HuH-7.5 (cell line): ENCODE measurements at regions not wholly inside any gene's neighbourhood (a gene's known extent, or its start where the extent isn't known, plus 50 kb on each side); places are given as distances from the start of the nearest gene placed in this dataset.
"Not testable (repeated sequence)": the region's sequence is repeated elsewhere in the genome, so short reads cannot be mapped to it uniquely, and the experiment has no call there.

Experiments
- DNase-seq: peaks from one replicate; pipeline ENCODE4 v3.0.0; 2011; ENCODE audit warnings: low spot score

GRCh38 chr16:5756969-5757368 lies 659.4 kb upstream of the EEF2KMT start:
- DNase-seq, result no peak

DNA sequence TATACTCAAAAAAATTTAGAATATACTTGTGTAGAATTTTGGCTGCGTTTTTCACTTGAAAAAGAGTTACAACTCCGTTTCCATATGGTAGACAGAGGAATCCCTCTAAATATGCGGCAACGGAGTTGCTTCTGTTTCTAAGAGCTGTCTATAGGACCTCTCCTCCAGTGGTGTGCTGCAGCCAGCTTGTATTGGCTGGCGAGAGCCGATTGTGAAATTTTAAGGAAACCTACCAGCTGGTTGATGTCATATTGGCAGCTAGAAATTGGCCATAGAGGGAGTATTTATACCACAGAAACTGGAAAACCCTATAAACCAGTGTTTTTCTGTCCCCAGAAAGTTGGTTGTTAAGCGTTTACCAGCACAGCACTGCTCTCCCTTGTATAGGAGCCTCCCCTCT lies 655.8 kb upstream of the EEF2KMT start:
- DNase-seq, result no peak

DNA sequence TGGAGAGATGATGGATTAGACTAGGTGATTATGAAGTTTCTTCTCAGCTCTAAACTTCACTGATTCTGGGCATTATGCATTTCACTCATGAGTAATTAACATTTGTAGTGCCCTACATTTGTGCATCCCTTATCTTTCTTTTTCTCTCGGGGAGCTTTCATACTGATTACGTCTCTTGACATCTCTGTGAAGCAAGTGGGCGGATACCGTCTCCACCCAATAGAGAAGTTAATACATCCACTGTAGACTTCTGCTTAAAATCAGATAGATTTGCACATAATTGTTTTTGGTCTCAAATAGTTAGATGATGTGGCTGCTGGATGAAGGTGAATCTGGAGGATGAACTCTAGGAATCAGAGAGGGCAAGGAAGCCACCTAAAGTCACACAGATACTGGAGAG lies 653.6 kb upstream of the EEF2KMT start:
- no peak for DNase-seq

GRCh38 chr16:5750439-5750838 lies 652.8 kb upstream of the EEF2KMT start:
- DNase-seq, result not testable (repeated sequence)

DNA sequence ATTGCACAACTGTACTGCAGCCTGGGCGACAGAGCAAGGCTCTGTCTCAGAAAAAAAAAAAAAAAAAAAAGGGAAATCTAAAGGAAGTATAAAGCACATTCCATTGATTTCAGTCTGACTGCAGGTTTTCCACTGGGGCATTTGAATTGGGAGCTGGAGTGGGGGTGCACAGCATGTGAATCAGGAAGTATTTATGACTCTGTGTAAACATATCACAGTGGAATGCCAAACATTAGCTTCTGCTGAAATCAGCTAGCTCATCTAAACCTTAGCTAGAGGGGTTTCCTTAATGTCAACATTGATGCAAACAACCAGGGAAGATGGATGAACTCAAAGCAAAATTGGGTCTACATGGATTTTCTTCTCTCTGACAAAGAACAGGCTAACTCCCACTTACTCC lies 641.0 kb upstream of the EEF2KMT start:
- no peak for DNase-seq

DNA sequence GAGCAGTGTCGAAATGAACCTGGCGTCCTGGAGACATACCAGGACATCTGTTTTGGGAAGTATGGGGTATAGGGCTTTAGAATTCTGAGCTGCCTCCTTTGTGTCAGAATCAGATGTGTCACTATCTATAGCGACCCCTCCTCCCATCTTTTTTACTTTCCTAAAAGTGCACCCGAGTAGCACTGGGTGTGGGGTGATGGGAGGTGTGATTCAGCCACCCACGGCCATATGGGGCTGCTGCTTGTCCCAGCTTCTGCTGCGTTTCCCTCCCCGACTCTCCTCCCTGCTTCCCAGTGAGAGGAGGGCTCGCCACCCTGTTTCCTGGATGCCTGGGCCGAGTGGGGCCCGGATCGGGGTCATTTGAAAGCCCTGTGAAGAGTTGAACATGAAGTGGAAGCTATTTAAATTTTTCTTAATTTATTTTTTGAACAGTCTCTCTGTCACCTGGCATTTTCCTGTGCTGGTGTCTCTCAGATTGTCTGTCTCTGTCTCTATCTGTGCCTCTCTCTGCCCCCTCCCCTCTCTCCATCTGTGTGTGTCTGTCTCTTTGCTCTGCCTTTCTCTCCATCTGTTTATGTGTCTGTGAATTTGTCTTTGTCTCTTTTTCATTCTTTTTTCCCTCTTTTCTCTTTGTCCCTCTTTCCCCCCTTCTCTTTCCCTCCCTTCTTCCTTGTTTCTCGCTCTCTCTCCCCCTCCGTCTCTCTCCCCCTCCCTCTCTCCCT lies 638.8 kb upstream of the EEF2KMT start:
- no peak for DNase-seq

GRCh38 chr16:5735444-5735843 lies 637.8 kb upstream of the EEF2KMT start:
- no peak for DNase-seq

DNA sequence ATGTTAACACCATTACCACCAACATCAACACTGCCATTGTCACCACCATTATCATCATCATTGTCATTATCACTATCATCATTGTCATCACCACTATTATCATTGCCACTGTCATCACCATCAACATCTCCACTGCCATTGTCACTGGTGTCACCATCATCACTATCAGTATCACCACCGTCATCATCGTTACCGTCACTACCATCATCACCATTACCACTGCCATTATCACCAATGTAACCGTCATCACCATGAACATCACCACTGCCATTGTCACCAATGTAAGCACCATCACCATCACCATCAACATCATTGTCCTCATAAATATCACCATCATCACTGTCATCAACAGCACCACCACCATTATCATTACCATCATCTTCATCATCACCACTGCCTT lies 633.2 kb upstream of the EEF2KMT start:
- DNase-seq, result no peak

DNA sequence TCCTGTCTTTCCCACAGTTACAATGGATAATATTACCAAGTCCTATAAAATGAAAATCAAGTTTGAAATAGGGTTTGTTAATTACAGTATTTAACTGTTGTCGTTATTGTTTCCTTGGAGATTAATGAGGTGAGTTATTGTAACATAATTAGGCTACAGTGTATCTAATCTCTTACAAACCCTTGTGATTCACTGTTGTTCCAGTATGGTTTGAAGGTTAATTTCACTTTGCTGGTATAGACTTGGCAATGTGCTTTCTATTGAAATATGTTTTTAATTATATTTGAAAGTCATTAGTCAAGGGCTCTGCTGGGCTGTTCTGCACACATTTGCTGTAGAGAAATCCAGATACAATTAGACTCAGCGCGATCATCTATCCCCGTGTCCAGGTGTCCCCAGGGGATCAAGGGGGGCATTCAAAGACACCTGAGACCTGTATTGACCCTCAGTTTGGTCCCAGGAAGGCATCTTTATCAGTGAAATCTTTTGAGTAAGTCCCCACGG lies 624.6 kb upstream of the EEF2KMT start:
- DNase-seq, result no peak

DNA sequence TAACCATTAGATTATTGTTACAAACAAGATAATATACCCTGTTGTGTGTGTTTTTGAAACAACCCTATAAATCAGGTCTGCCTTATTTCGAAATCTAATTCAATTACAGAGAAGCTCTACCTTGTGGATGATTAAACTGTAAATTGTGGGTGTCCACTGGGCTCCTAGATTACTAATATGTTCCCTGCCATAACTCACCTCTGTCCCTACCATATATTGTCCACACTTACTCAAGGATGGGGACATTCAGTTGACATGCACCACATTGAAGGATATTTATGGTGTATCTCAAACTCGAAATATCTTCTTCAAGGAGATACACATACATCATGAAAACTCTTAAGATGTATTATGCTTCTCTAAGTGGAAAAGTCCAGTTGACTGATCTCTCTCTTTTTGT lies 617.6 kb upstream of the EEF2KMT start:
- no peak for DNase-seq

DNA sequence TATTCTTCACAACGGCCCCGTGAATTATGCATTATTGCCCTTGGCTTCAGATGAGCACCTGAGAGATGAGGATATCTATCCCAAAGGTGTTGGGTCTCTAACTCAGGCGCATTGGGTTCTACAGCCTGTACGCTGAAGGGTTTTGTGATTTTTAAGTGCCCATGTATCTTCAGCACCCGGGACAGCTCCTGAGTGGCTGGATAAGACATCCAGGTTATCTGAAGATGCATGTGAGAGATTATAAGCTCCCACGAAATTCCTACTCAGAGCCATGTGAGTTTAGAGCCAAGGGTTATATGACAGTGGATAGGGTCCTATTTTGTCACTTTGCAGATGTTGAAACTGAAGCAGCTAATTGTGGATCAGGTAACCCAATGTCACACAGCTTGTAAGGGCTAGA lies 612.3 kb upstream of the EEF2KMT start:
- no peak for DNase-seq

DNA sequence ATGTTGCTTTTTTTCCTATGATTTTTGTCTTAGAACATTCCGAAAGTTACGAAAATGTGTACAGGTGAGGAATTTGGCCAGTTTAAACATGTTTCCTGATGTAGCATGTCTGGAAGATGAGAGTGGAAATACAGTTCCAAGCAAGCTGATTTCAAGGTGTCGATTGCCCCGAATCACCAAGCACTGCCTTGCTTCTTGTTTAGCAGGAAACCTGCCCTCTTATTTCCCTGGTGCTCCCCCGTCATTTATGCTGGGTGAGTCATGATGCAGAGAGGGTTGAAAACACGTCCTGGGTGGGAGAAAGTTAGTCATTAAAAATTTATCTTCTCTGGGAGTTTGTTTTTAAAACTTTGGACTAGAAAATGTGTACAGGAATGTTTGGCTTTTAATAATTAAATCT lies 608.6 kb upstream of the EEF2KMT start:
- DNase-seq, result no peak

DNA sequence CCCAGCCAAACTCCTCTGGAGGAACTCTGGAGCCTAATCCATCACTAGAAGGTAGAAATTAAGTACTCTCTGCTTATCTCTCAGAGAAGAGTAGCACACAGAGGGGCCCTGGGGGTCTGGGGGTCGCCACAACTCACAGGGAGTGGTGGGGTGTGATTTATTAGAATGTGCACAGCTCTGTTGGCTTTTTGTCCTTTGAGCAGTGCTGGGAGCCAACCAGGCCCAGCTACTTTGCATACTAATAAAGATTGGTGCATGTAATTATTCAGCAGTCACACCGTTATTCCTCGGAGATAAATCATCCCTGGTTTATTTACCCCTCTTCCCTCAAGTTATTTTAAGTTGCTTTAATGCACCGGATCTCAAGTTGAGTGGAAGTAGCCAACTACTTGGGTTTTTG lies 606.7 kb upstream of the EEF2KMT start:
- DNase-seq, result no peak

GRCh38 chr16:5693426-5693825 lies 595.8 kb upstream of the EEF2KMT start:
- no peak for DNase-seq

- no peak for DNase-seq
Observed at GRCh38 chr16:5681966-5682365, 584.4 kb upstream of the EEF2KMT start.

DNA sequence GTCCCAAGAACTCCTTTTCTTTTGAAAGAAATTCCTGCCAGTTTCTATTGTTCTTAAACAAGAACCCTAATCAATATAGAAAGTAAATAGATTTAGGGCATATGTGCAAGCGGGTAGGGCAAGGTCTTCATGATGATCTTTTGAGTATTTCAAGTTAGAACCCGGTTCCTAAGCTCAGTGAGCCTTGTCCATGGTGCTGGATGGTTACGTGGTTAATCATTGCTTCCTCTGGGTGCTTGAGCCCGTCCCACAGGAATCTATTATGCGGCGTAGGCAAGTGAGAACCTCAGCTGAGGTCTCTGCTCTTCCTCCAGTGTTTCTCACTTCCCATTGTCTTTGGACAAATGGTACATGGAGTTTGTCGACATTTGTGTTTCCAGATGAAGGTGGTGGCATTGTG lies 580.8 kb upstream of the EEF2KMT start:
- peak; percentile 6 for DNase-seq

- DNase-seq, result no peak
Observed at GRCh38 chr16:5671421-5671820, 573.8 kb upstream of the EEF2KMT start.

DNA sequence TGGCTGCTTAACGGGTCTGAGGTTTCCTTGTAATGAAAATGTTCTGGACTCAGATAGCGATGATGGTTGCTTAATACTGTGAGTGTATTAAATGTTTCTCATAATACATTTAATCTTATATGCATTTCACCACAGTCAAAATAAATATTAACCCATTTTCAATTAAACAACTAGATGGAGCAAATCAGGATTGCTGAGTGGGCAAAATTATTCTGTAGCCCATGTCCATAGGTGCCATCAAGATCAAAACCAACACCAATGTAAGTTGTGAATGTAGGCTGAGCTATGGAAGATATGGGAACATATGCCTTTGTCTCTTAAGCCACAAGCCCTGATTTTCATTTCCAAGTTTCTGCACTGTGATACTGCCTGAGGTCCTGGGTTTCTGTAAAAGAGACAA lies 572.6 kb upstream of the EEF2KMT start:
- no peak for DNase-seq

GRCh38 chr16:5668553-5668952 lies 571.0 kb upstream of the EEF2KMT start:
- DNase-seq, result no peak

- DNase-seq, result no peak
Observed at GRCh38 chr16:5665834-5666233, 568.2 kb upstream of the EEF2KMT start.

DNA sequence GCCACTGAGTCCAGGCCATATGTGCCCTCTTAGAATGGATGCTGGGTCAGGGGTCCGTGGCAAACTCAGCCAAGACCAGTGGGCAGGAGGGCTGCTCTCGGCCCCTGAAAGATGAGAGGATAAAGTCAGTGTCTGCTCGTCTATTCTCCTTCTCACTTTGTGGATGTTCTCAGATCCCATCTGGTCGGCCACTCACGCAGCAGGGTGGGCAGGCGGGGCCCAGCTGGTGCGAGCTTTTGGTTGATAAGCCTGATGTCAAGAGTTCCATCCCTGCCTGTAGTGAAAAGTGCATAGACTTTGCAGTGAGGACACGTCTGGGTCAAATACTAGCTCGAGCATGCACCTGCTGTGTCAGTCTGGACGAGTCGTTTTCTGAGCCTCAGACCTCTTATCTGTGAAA lies 556.2 kb upstream of the EEF2KMT start:
- DNase-seq, result no peak

GRCh38 chr16:5653041-5653440 lies 555.4 kb upstream of the EEF2KMT start:
- DNase-seq, result no peak

DNA sequence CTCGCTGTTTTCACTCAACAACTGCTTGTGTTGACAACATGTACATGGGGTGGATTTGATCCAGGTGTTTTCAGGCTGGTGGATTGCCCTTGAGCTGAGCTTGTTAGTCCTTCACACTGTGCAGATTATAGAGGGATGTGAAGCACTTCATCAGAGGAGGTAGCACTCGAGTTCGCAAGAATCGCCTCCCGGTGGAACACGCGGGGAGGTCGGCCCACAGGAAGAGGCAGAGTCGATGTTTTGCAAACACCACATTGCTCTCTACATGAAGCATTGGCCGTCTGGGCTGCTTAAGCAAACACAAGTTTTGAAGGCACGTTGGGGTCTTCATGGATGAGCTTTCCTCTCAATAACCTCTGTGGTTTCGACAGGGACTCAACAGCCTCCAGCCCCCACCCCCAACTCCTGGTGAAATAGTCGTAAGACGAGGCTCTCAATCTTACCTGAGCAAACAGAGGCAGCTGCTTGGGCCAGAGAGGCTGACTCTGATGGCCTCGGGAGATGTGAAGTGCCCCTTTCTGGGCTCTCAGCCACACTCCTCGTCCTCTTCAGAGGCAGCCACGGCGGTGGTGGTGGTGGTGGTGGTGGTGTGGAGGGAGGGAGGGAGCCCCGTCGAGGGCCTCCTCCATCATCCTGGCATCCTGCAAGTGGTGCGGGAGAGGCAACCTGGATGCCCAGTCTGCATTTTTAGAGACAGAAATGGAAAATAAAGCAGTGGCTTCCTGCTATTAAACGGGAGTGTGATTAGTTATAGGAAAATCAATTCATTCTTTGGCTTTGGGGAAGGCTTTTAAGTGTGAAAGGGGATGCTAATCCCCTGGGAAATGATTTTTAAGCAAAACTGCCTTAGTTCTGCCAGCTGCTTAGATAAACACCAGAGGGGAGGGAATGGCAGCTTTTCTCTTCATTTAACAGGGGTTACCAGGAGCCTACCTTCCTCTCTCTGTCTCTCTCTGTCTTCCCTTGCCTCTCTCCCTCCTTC lies 552.5 kb upstream of the EEF2KMT start:
- DNase-seq, result no peak
